ENCODE measurements at regions not wholly inside any gene's neighbourhood (a gene's known extent, or its start where the extent isn't known, plus 50 kb on each side); places are given as distances from the start of the nearest gene placed in this dataset.

- no peak for DNase-seq
- no peaks in the 10 kb centered on the region for H3K9me3 ChIP-seq (ENCODE audit: control insufficient read depth in 2 of 3, insufficient read depth in 1 of 3, low read length in 3 of 3)
- FAIRE-seq = no peak
- no peaks in the 10 kb centered on the region for H3K4me1 ChIP-seq (ENCODE audit: control insufficient read depth in 2 of 3, insufficient read depth in 2 of 3, low read depth in 1 of 3, low read length in 3 of 3)
- H3K27ac ChIP-seq (ENCODE audit: low read depth in 2 of 2, low read length in 2 of 2) = no peak overlapping the region
- intact Hi-C loops (cut with DNase I) = loop anchor here (10.0 kb wide), 1 partner anchor 63 kb away; no protein-coding TSS in a partner anchor
- TF ChIP-seq CTCF (IDR thresholded peaks at IDR 0.05; ENCODE audit: borderline replicate concordance, extremely low read depth, insufficient read depth) = no peak
- H3K4me3 ChIP-seq (ENCODE audit: low read length in 3 of 3) = no peak overlapping the region
- no peaks in the 10 kb centered on the region for H3K27me3 ChIP-seq (ENCODE audit: control insufficient read depth, insufficient read depth, low read length)
- H3K9ac ChIP-seq (ENCODE audit: low read length in 3 of 3) = no peak overlapping the region
- no peaks in the 10 kb centered on the region for H3K36me3 ChIP-seq (ENCODE audit: control insufficient read depth in 2 of 3, insufficient read depth in 3 of 3, low read length in 3 of 3)
Observed at GRCh38 chr13:86541461-86541860, 742.2 kb upstream of the SLITRK6 start.

GRCh38 chr13:86554066-86554465, 754.8 kb upstream of the SLITRK6 start:
- TF ChIP-seq CTCF (IDR thresholded peaks at IDR 0.05; ENCODE audit: borderline replicate concordance, extremely low read depth, insufficient read depth) = no peak

GRCh38 chr13:86559901-86560300, 760.7 kb upstream of the SLITRK6 start:
- Histone ChIP-seq H3K9ac (ENCODE audit: low read length in 3 of 3) (no peak overlapping the region), H3K36me3 (ENCODE audit: control insufficient read depth in 2 of 3, insufficient read depth in 3 of 3, low read length in 3 of 3) (no peaks in the 10 kb centered on the region), H3K27me3 (ENCODE audit: control insufficient read depth, insufficient read depth, low read length) (no peaks in the 10 kb centered on the region), H3K9me3 (ENCODE audit: control insufficient read depth in 2 of 3, insufficient read depth in 1 of 3, low read length in 3 of 3) (no peaks in the 10 kb centered on the region), H3K27ac (ENCODE audit: low read depth in 2 of 2, low read length in 2 of 2) (no peak overlapping the region), H3K4me1 (ENCODE audit: control insufficient read depth in 2 of 3, insufficient read depth in 2 of 3, low read depth in 1 of 3, low read length in 3 of 3) (no peaks in the 10 kb centered on the region), H3K4me3 (ENCODE audit: low read length in 3 of 3) (no peak overlapping the region)
- intact Hi-C loops (cut with DNase I) = no loop called here
- FAIRE-seq (no peak), DNase-seq (no peak)
- TF ChIP-seq CTCF (IDR thresholded peaks at IDR 0.05; ENCODE audit: borderline replicate concordance, extremely low read depth, insufficient read depth) = no peak

More at GRCh38 chr13:86554066-86554465, 754.8 kb upstream of the SLITRK6 start:
- Histone ChIP-seq H3K9me3 (ENCODE audit: control insufficient read depth in 2 of 3, insufficient read depth in 1 of 3, low read length in 3 of 3) (no peaks in the 10 kb centered on the region), H3K27me3 (ENCODE audit: control insufficient read depth, insufficient read depth, low read length) (no peaks in the 10 kb centered on the region), H3K36me3 (ENCODE audit: control insufficient read depth in 2 of 3, insufficient read depth in 3 of 3, low read length in 3 of 3) (no peaks in the 10 kb centered on the region), H3K9ac (ENCODE audit: low read length in 3 of 3) (no peak overlapping the region), H3K4me3 (ENCODE audit: low read length in 3 of 3) (no peak overlapping the region), H3K27ac (ENCODE audit: low read depth in 2 of 2, low read length in 2 of 2) (no peak overlapping the region), H3K4me1 (ENCODE audit: control insufficient read depth in 2 of 3, insufficient read depth in 2 of 3, low read depth in 1 of 3, low read length in 3 of 3) (no peaks in the 10 kb centered on the region)
- FAIRE-seq (no peak), DNase-seq (no peak)
- intact Hi-C loops (cut with DNase I) = no loop called here

- no peak for FAIRE-seq
- Histone ChIP-seq H3K4me3 (ENCODE audit: low read length in 3 of 3) (no peak overlapping the region), H3K9ac (ENCODE audit: low read length in 3 of 3) (no peak overlapping the region), H3K36me3 (ENCODE audit: control insufficient read depth in 2 of 3, insufficient read depth in 3 of 3, low read length in 3 of 3) (no peaks in the 10 kb centered on the region), H3K27ac (ENCODE audit: low read depth in 2 of 2, low read length in 2 of 2) (no peak overlapping the region), H3K9me3 (ENCODE audit: control insufficient read depth in 2 of 3, insufficient read depth in 1 of 3, low read length in 3 of 3) (no peaks in the 10 kb centered on the region), H3K27me3 (ENCODE audit: control insufficient read depth, insufficient read depth, low read length) (no peaks in the 10 kb centered on the region), H3K4me1 (ENCODE audit: control insufficient read depth in 2 of 3, insufficient read depth in 2 of 3, low read depth in 1 of 3, low read length in 3 of 3) (no peaks in the 10 kb centered on the region)
- intact Hi-C loops (cut with DNase I) = no loop called here
- no peak for TF ChIP-seq CTCF (IDR thresholded peaks at IDR 0.05; ENCODE audit: borderline replicate concordance, extremely low read depth, insufficient read depth)
- no peak for DNase-seq
Observed at GRCh38 chr13:86562866-86563265, 763.6 kb upstream of the SLITRK6 start.

All from kidney (tissue), 13 donors.